Memory B cell (primary cell): ENCODE measurements at regions not wholly inside any gene's neighbourhood (a gene's known extent, or its start where the extent isn't known, plus 50 kb on each side); places are given as distances from the start of the nearest gene placed in this dataset.

Experiments used
- ATAC-seq: fragments of 150-1000 bp; cut with Tn5 transposase; 2 replicates; pipeline ENCODE4 v1.10.0; 2021; ENCODE audit warnings: low read depth, mild to moderate bottlenecking, moderate library complexity
- DNase-seq, 2 donors: peaks; one replicate each; pipeline ENCODE4 v3.0.0; 2022; ENCODE audit warnings: low spot score in 2 of 2
- H3K27ac Mint-ChIP-seq: one replicate; pipeline ENCODE4 v1.8.0; 2022; ENCODE audit warnings: mild to moderate bottlenecking, moderate library complexity, mixed read lengths
- H3K27me3 Mint-ChIP-seq: one replicate; pipeline ENCODE4 v1.8.0; 2022; ENCODE audit warnings: mixed read lengths
- H3K36me3 Mint-ChIP-seq: one replicate; pipeline ENCODE4 v1.8.0; 2022; ENCODE audit warnings: mild to moderate bottlenecking, mixed read lengths
- H3K4me1 Mint-ChIP-seq: one replicate; pipeline ENCODE4 v1.8.0; 2022; ENCODE audit warnings: mixed read lengths
- H3K4me3 Mint-ChIP-seq: one replicate; pipeline ENCODE4 v1.8.0; 2022; ENCODE audit warnings: mild to moderate bottlenecking, moderate library complexity, mixed read lengths
- H3K9me3 Mint-ChIP-seq: one replicate; pipeline ENCODE4 v1.8.0; 2022; ENCODE audit warnings: mixed read lengths

DNA sequence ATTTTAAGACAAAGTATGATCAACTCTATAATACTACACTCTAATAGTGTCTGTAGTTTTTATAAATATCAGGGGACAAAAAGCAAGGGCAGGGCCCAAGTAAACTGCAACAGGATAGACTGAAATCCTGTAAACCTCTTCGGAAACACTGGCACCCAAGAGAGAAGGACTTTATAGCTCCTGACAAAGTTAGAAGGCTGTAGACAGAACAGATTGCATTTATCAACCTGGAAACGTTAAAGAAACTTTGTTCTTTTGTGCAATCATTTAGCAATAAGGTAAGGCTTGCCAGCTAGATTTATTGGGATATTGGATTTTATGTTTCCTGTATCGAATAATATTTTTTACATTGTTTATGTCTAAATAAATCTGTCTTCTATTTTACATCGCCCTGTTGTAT lies 91.8 kb upstream of the MAN2A1 start:
- ATAC-seq: no peak
- Mint-ChIP-seq H3K9me3 (no peaks in the 10 kb centered on the region), H3K27ac (no peak overlapping the region), H3K27me3 (peaks cover 5% of the 10 kb centered on the region), H3K4me1 (no peaks in the 10 kb centered on the region), H3K36me3 (no peaks in the 10 kb centered on the region), H3K4me3 (no peak overlapping the region)
- no peak for DNase-seq

DNA sequence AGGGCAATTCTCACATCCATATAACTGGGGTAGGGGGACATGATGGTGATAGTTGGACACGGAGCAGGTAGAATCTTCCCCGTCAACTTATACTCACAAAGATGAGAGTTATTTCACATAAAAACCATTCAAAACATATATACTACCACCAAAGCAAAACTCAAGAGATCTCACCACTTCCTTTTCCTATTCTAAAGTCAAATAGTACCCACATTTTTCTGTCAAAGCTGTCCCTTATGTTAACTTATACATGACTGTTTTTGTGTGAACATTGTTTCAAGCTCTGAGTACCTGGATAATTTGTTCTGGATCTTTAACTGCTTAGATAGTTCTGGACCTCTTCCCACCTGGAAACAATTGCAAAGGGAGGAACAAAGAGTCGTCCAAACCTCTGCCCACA lies 95.5 kb upstream of the MAN2A1 start:
- ATAC-seq (no peak), DNase-seq (no peak)
- Mint-ChIP-seq H3K27me3 (no peaks in the 10 kb centered on the region), H3K4me3 (no peak overlapping the region), H3K27ac (no peak overlapping the region), H3K36me3 (no peaks in the 10 kb centered on the region), H3K9me3 (no peaks in the 10 kb centered on the region), H3K4me1 (no peaks in the 10 kb centered on the region)

DNA sequence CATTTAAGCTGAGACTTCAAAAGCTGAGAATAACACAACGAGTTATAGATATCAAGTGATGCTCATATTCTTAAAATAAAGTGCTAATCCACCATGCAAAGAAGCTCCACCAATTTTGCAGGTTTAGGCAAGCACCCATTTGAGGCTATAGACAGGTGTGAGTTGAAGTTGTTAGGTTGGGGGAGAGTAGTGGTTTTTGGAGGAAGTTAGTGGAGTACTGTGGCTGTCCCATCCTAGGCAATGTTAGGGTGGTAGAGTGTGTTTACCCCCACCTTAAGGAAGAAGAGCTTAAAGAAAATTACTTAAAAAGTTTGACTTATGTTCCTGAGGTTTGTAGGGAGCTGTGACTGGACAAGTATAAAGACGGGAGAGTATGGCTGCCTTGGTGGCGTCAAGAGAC lies 98.9 kb upstream of the MAN2A1 start:
- Mint-ChIP-seq H3K4me1 (no peaks in the 10 kb centered on the region), H3K36me3 (no peaks in the 10 kb centered on the region), H3K27me3 (no peaks in the 10 kb centered on the region), H3K4me3 (no peak overlapping the region), H3K27ac (no peak overlapping the region), H3K9me3 (no peaks in the 10 kb centered on the region)
- no peak for DNase-seq
- no peak for ATAC-seq

DNA sequence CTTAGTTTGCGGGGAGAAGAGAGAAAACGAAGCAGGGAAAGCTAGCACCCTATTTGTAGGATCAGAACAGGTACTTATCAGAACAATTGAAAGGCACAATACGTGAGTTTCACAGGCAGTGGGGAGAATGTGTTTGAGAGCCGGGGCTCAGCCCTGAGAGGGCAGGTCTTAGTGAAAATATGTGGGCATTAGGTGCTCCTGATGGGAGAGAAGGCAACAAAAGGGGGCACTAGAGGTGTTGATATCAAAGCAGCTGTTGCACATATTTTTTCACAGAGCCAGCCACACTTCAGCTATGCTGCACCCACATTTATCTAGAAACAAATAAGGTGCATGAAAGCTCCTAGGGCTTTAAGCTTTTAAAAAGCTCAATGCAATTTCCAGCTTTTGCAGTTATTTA lies 99.7 kb upstream of the MAN2A1 start:
- H3K4me3 Mint-ChIP-seq: no peak overlapping the region
- ATAC-seq (no peak), DNase-seq (no peak)
- H3K27me3 Mint-ChIP-seq: peaks cover 2% of the 10 kb centered on the region
- H3K4me1 Mint-ChIP-seq: no peaks in the 10 kb centered on the region
- no peaks in the 10 kb centered on the region for H3K36me3 Mint-ChIP-seq
- H3K9me3 Mint-ChIP-seq: no peaks in the 10 kb centered on the region
- H3K27ac Mint-ChIP-seq: no peak overlapping the region

DNA sequence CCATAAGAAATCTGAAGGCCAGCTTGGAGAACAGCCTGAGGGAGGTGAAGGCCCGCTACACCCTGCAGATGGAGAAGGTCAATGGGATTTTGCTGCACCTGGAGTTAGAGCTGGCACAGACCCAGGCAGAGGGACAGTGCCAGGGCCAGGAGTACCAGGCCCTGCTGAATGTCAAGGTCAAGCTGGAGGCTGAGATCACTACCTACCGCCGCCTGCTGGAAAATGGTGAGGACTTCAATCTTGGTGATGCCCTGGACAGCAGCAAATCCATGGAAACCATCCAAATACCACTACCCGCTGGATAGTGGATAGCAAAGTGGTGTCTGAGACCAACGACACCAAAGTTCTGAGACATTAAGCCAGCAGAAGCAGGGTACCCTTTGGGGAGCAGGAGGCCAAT lies 100.5 kb upstream of the MAN2A1 start:
- Mint-ChIP-seq H3K27ac (no peak overlapping the region), H3K27me3 (peaks cover 2% of the 10 kb centered on the region), H3K36me3 (no peaks in the 10 kb centered on the region), H3K4me3 (no peak overlapping the region), H3K4me1 (no peaks in the 10 kb centered on the region), H3K9me3 (no peaks in the 10 kb centered on the region)
- ATAC-seq: no peak
- no peak for DNase-seq

DNA sequence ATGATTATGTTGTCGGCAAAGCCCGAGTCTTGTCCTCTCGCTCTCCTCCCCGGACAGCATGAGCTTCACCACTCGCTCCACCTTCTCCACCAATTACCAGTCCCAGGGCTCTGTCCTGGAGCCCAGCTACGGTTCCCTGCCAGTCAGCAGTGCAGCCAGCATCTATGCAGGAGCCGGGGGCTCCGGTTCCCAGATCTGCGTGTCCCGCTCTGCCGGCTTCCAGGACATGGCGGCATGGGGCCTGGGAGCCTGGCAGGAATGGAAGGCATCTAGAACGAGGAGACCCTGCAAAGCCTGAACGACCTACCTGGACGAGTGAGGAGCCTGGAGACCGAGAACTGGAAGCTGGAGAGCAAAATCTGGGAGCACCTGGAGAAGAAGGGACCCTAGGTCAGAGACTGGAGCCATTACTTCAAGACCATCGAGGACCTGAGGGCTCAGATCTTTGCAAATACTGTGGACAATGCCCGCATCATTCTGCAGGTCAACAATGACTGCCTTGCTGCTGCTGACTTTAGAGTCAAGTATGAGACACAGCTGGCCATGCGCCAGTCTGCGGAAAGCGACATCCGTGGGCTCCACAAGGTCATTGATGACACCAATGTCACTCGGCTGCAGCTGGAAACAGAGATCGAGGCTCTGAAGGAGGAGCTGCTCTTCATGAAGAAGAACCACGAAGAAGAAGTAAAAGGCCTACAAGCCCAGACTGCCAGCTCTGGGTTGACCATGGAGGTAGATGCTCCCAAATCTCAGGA lies 101.3 kb upstream of the MAN2A1 start:
- Mint-ChIP-seq H3K4me3 (no peak overlapping the region), H3K9me3 (no peaks in the 10 kb centered on the region), H3K36me3 (no peaks in the 10 kb centered on the region), H3K4me1 (no peaks in the 10 kb centered on the region), H3K27me3 (peaks cover 2% of the 10 kb centered on the region), H3K27ac (no peak overlapping the region)
- DNase-seq: no peak
- ATAC-seq: no peak

DNA sequence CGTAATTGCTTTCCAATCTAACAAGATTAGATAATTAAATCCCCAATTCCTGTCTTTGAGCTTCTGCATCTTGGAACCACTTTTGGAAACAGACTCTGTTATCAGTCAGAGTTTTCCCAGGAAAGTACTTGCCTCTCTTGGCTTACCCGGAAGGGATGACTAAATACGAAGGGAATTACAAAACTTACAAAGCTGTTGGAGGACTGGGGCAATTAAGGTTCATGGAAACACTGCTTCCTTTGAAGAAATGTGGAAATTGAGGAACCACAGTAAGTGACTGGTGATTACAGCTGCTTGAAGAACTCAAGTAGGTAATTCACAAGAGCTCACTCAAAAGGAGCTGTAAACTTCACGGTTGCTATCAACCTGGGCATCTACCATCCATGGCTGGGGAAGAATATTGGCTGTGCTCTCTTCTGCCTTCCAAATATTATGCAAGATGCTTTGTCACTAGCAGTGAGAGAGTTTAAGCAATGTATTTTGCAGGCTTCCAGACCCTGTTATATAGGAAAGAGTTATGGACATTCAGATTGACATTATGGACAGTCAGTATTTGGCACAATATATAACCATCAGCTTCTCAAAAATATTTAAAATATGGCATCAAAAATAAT lies 104.6 kb upstream of the MAN2A1 start:
- no peak for ATAC-seq
- peaks cover 4% of the 10 kb centered on the region for H3K27me3 Mint-ChIP-seq
- no peak overlapping the region for H3K27ac Mint-ChIP-seq
- no peaks in the 10 kb centered on the region for H3K36me3 Mint-ChIP-seq
- no peaks in the 10 kb centered on the region for H3K9me3 Mint-ChIP-seq
- no peak overlapping the region for H3K4me3 Mint-ChIP-seq
- H3K4me1 Mint-ChIP-seq: no peaks in the 10 kb centered on the region
- no peak for DNase-seq

DNA sequence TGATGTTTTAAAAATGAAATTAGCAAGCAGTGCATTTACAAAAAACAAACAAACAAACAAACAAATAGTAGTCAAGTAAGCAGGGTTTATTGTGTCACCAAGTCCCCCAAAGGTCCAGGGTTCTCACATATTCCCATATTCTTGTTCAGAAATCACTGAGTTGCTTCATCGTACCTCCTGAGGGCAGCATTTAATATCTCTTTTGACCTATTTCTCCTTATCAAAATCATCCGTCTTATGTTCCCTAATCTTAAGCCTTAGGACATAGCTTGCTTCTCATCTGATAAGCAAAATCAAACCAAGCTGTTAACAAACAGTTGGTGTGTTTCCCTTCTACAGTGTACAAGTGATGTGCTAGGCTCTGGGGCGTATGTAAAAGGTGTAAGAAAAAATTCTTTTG lies 109.5 kb upstream of the MAN2A1 start:
- no peaks in the 10 kb centered on the region for H3K4me1 Mint-ChIP-seq
- peaks cover 2% of the 10 kb centered on the region for H3K9me3 Mint-ChIP-seq
- no peak for ATAC-seq
- H3K27ac Mint-ChIP-seq: no peak overlapping the region
- no peak overlapping the region for H3K4me3 Mint-ChIP-seq
- peaks cover 3% of the 10 kb centered on the region for H3K27me3 Mint-ChIP-seq
- DNase-seq: no peak
- no peaks in the 10 kb centered on the region for H3K36me3 Mint-ChIP-seq

DNA sequence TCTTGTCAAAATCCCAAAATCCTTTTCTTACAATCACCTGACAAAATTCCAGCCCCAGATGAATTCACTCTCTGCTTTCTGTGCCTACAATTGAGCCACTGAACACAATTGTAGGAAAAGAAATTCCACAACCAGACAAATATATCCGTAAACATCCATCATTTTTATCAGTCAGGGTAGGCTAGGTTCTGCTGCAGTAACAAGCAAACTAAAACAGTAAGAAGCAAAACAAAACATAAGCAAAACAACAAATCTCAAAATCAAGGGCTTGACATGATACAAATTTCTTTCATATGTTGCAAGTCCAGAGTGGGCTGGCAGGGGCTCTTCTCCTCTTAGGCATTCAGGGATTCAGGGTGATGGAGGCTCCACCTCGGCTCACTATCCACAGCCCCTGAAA lies 114.2 kb upstream of the MAN2A1 start:
- Mint-ChIP-seq H3K9me3 (peaks cover 2% of the 10 kb centered on the region), H3K4me3 (no peak overlapping the region), H3K27ac (no peak overlapping the region), H3K4me1 (no peaks in the 10 kb centered on the region), H3K36me3 (no peaks in the 10 kb centered on the region), H3K27me3 (peaks cover 3% of the 10 kb centered on the region)
- DNase-seq (no peak), ATAC-seq (no peak)

DNA sequence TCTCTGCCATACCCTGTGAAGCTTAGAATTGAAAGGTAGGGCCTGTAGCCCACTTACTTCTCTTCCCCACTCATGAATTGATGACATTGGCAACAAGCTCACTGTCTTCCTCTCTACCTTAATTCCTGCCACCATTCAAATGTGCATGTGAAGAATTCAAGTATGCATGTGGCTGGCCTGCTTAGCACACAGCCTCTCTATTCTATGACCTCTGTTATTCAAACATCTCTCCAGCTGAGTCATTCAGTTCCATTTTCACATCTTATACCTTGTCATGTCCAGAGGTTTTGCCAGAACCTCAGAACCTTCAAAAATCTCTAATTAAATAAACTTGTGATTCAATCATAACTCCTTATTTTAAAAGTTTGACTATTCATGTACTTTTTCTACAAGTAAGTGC lies 114.7 kb upstream of the MAN2A1 start:
- Mint-ChIP-seq H3K4me1 (no peaks in the 10 kb centered on the region), H3K27ac (no peak overlapping the region), H3K27me3 (peaks cover 3% of the 10 kb centered on the region), H3K9me3 (peaks cover 2% of the 10 kb centered on the region), H3K4me3 (no peak overlapping the region), H3K36me3 (no peaks in the 10 kb centered on the region)
- no peak for ATAC-seq
- DNase-seq: no peak

DNA sequence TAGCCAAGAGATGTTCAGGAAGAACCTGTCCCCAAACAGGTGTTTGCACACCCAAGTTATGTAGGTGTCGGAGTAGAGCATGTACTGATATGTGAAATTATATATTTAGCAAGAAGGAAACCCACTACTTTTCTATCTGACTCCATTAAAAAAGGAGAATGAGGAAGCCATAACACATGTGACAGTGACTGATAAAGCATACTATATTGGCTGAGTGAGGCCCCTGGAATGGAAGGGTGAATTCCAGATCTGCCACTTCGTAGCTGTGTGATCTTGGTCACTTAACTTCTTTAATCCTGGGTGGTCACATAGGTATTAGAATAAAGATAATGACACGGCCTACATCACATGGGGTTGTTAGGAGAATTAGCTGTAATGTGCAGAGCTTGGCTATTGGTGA lies 116.0 kb upstream of the MAN2A1 start:
- no peak overlapping the region for H3K27ac Mint-ChIP-seq
- H3K27me3 Mint-ChIP-seq: peaks cover 3% of the 10 kb centered on the region
- H3K4me1 Mint-ChIP-seq: no peaks in the 10 kb centered on the region
- ATAC-seq (no peak), DNase-seq (no peak)
- H3K4me3 Mint-ChIP-seq: no peak overlapping the region
- no peaks in the 10 kb centered on the region for H3K36me3 Mint-ChIP-seq
- peaks cover 2% of the 10 kb centered on the region for H3K9me3 Mint-ChIP-seq

DNA sequence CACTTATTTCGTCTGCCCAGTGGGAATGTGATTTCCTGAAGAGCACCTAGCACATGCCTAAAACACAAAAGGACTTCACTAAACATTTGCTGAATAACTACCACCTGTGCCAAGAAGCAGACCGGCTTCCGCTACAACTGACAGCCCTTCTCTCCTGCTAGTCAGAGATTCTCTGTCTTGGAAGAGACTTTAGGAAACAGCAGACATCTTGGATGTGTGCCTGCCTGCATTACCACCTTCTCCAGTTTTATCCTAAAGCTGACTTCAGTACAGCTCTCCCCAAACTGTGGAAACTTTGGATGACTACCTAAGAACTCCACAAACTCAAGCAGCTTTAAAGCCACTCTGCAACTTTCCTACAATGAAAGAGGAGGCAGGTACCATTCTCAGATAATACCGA lies 116.5 kb upstream of the MAN2A1 start:
- no peak overlapping the region for H3K4me3 Mint-ChIP-seq
- no peaks in the 10 kb centered on the region for H3K36me3 Mint-ChIP-seq
- ATAC-seq (no peak), DNase-seq (no peak)
- peaks cover 3% of the 10 kb centered on the region for H3K27me3 Mint-ChIP-seq
- no peaks in the 10 kb centered on the region for H3K4me1 Mint-ChIP-seq
- H3K9me3 Mint-ChIP-seq: peaks cover 2% of the 10 kb centered on the region
- no peak overlapping the region for H3K27ac Mint-ChIP-seq

DNA sequence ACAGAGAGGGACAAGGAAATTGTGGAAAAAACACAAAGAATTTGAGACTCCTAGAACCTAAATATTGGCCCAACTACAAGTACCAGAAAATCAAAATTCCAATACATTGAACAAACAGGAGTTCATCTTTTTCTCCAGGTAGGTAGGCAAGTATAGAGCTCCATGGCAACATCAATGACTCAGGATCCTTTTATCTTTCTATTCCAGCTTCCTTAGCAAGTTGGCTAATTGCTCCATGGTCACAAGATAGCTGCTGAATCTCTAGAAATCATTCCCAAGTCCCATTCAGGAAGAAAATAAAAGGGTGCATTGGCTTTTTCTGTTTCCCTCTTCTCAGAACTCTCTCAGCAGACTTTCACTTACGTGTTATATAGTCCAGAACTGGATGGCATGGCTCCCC lies 117.9 kb upstream of the MAN2A1 start:
- ATAC-seq (no peak), DNase-seq (no peak)
- Mint-ChIP-seq H3K4me3 (no peak overlapping the region), H3K9me3 (peaks cover 2% of the 10 kb centered on the region), H3K27ac (no peak overlapping the region), H3K36me3 (no peaks in the 10 kb centered on the region), H3K27me3 (peaks cover 3% of the 10 kb centered on the region), H3K4me1 (no peaks in the 10 kb centered on the region)

DNA sequence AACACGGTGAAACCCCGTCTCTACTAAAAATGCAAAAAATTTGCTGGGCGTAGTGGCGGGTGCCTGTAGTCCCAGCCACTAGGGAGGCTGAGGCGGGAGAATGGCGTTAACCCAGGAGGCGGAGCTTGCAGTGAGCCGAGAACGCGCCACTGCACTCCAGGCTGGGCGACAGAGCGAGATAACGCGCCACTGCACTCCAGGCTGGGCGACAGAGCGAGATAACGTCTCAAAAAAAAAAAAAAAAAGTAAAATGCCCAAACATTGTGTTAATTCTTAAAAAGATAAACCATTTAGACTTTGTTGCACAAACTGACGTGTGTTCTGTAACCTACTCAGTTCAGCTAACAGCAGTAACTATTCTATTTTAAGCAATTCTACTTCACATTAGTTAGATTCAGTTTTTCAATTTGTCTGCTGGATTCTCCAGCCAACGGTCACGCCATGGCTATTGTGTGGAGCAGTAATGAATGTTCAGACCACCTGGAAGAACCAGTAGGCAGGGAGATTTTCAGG lies 119.3 kb upstream of the MAN2A1 start:
- H3K4me3 Mint-ChIP-seq: no peak overlapping the region
- H3K36me3 Mint-ChIP-seq: no peaks in the 10 kb centered on the region
- ATAC-seq (no peak), DNase-seq (no peak)
- H3K4me1 Mint-ChIP-seq: no peaks in the 10 kb centered on the region
- H3K27ac Mint-ChIP-seq: no peak overlapping the region
- peaks cover 1% of the 10 kb centered on the region for H3K27me3 Mint-ChIP-seq
- H3K9me3 Mint-ChIP-seq: no peaks in the 10 kb centered on the region
